ENCODE measurements at regions not wholly inside any gene's neighbourhood (a gene's known extent, or its start where the extent isn't known, plus 50 kb on each side); places are given as distances from the start of the nearest gene placed in this dataset.
"Not testable (repeated sequence)": the region's sequence is repeated elsewhere in the genome, so short reads cannot be mapped to it uniquely, and the experiment has no call there.

DNA sequence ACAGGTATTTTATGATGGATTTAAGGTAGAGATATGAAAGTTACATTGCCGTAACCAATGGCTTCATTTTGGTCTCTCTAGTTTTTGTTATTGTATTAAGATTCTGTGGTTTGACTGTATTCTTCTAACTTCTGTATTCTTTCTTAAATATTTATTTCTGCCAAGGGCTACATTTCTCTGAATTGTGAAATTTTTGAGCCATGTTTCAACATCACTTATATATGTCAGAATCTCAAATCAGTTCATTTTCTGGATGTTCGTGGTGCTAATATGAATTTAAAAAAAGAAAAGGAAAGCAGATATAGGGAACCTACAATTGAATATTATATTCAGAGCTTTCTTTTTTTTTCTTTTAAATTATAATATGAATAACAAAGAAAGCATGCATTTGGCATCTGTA is 142.7 kb downstream of the ANXA1 start:
- intact Hi-C loops (cut with DNase I, micrococcal nuclease) = no loop called here
- H3K9me3 Mint-ChIP-seq = peaks cover 4% of the 10 kb centered on the region
- CTCF ChIA-PET = no interaction called here
- H3K27ac Mint-ChIP-seq = no peak overlapping the region
- Histone ChIP-seq H3K27ac (ENCODE audit: low read depth in 1 of 2, low read length in 2 of 2) (no peak overlapping the region), H3K4me3 (ENCODE audit: low read length) (no peak overlapping the region), H3K36me3 (ENCODE audit: insufficient read depth, low read length) (no peaks in the 10 kb centered on the region), H3K9me3 (ENCODE audit: control insufficient read depth in 1 of 2, insufficient read depth in 1 of 2, low read length in 2 of 2) (peaks cover 0 to 5% of the 10 kb centered on the region in 2 experiments), H3K4me1 (ENCODE audit: insufficient read depth, low read length) (no peaks in the 10 kb centered on the region), H3K27me3 (ENCODE audit: control insufficient read depth in 1 of 2, insufficient read depth in 2 of 2, low read length in 2 of 2) (no peaks in the 10 kb centered on the region)
- ATAC-seq (ENCODE audit: poor library complexity) (no peak), DNase-seq (no peak)
- TF ChIP-seq, protein P1, sequence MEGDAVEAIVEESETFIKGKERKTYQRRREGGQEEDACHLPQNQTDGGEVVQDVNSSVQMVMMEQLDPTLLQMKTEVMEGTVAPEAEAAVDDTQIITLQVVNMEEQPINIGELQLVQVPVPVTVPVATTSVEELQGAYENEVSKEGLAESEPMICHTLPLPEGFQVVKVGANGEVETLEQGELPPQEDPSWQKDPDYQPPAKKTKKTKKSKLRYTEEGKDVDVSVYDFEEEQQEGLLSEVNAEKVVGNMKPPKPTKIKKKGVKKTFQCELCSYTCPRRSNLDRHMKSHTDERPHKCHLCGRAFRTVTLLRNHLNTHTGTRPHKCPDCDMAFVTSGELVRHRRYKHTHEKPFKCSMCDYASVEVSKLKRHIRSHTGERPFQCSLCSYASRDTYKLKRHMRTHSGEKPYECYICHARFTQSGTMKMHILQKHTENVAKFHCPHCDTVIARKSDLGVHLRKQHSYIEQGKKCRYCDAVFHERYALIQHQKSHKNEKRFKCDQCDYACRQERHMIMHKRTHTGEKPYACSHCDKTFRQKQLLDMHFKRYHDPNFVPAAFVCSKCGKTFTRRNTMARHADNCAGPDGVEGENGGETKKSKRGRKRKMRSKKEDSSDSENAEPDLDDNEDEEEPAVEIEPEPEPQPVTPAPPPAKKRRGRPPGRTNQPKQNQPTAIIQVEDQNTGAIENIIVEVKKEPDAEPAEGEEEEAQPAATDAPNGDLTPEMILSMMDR (IDR thresholded peaks at IDR 0.05) = no peak
- POLR2A ChIA-PET = no interaction called here
- H3K4me1 Mint-ChIP-seq (ENCODE audit: low read depth) = no peaks in the 10 kb centered on the region
- no peaks in the 10 kb centered on the region for H3K36me3 Mint-ChIP-seq (ENCODE audit: low read depth)
- H3K4me3 Mint-ChIP-seq = no peak overlapping the region
- H3K27me3 Mint-ChIP-seq = no peaks in the 10 kb centered on the region

DNA sequence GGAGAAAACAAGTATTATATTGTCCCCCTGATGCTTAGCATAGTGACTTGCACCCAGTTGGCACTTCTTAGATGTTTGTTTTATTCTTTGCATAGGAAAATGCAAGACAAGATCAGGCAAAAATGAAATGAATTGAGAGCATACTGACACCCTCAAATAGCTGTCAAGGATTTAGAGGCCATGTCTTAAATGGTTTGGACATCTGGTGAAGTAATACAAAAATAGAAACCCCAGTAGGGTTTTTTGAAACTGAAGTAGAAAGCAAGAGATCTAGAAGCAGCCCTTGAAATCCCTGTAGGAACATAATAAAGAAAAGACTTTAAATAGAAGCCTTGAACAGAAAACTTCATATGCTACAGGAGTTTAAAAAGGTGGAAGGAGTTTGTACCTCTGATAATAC is 174.3 kb downstream of the ANXA1 start:
- Histone ChIP-seq H3K4me3 (ENCODE audit: low read length) (no peak overlapping the region), H3K27ac (ENCODE audit: low read depth in 1 of 2, low read length in 2 of 2) (no peak overlapping the region), H3K36me3 (ENCODE audit: insufficient read depth, low read length) (no peaks in the 10 kb centered on the region), H3K9me3 (ENCODE audit: control insufficient read depth in 1 of 2, insufficient read depth in 1 of 2, low read length in 2 of 2) (peaks cover 0 to 4% of the 10 kb centered on the region in 2 experiments), H3K27me3 (ENCODE audit: control insufficient read depth in 1 of 2, insufficient read depth in 2 of 2, low read length in 2 of 2) (no peaks in the 10 kb centered on the region), H3K4me1 (ENCODE audit: insufficient read depth, low read length) (no peaks in the 10 kb centered on the region)
- Mint-ChIP-seq H3K27me3 (no peaks in the 10 kb centered on the region), H3K27ac (no peak overlapping the region), H3K4me1 (ENCODE audit: low read depth) (no peaks in the 10 kb centered on the region), H3K9me3 (peaks cover 3% of the 10 kb centered on the region), H3K4me3 (no peak overlapping the region), H3K36me3 (ENCODE audit: low read depth) (no peaks in the 10 kb centered on the region)
- intact Hi-C loops (cut with DNase I, micrococcal nuclease) = no loop called here
- ATAC-seq (ENCODE audit: poor library complexity) (no peak), DNase-seq (no peak)
- ChIA-PET POLR2A (no interaction called here), CTCF (no interaction called here)
- TF ChIP-seq, protein P1 (IDR thresholded peaks at IDR 0.05) = no peak

DNA sequence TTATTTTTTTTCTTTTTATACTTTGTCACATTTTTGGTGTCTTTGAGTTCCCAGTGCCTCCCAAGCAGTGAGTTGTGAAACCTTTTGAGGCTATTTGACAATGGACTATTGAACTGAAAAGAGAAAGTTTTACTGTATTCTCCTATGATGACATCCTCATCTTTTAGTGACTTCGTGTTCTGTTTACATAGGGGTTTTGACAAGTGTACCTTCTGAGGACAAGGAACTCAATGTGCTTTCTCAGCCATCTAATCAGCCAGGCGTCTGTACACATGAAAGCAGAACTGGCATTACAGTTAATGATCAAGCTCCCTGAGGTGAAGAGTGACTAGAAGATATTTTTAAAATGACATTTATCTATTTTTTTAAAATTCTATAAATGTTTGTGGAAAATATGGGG is 175.5 kb downstream of the ANXA1 start:
- Histone ChIP-seq H3K27ac (ENCODE audit: low read depth in 1 of 2, low read length in 2 of 2) (no peak overlapping the region), H3K4me3 (ENCODE audit: low read length) (no peak overlapping the region), H3K9me3 (ENCODE audit: control insufficient read depth in 1 of 2, insufficient read depth in 1 of 2, low read length in 2 of 2) (peaks cover 0 to 4% of the 10 kb centered on the region in 2 experiments), H3K27me3 (ENCODE audit: control insufficient read depth in 1 of 2, insufficient read depth in 2 of 2, low read length in 2 of 2) (no peaks in the 10 kb centered on the region), H3K36me3 (ENCODE audit: insufficient read depth, low read length) (no peaks in the 10 kb centered on the region), H3K4me1 (ENCODE audit: insufficient read depth, low read length) (no peaks in the 10 kb centered on the region)
- intact Hi-C loops (cut with DNase I, micrococcal nuclease) = no loop called here
- Mint-ChIP-seq H3K27me3 (no peaks in the 10 kb centered on the region), H3K27ac (no peak overlapping the region), H3K4me1 (ENCODE audit: low read depth) (no peaks in the 10 kb centered on the region), H3K9me3 (peaks cover 3% of the 10 kb centered on the region), H3K4me3 (no peak overlapping the region), H3K36me3 (ENCODE audit: low read depth) (no peaks in the 10 kb centered on the region)
- POLR2A ChIA-PET = no interaction called here
- TF ChIP-seq, protein P1 (IDR thresholded peaks at IDR 0.05) = no peak
- ATAC-seq (ENCODE audit: poor library complexity) (no peak), DNase-seq (no peak)
- CTCF ChIA-PET = no interaction called here

DNA sequence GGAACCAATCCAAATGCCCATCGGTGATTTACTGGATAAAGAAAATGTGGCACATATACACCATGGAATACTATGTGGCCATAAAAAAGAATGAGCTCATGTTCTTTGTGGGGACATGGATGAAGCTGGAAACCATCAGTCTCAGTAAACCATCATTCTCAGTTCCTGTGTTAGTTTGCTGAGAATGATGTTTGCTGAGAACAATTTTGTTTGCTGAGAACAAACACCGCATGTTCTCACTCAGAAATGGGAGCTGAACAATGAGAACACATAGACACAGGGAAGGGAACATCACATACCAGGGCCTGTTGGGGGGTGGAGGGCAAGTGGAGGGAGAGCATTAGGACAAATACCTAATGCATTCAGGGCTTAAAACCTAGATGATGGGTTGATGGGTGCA is 185.5 kb downstream of the ANXA1 start:
- H3K9me3 ChIP-seq (ENCODE audit: control insufficient read depth in 1 of 2, insufficient read depth in 1 of 2, low read length in 2 of 2); H3K9me3 Mint-ChIP-seq; H3K4me3 Mint-ChIP-seq; POLR2A ChIA-PET; H3K27ac ChIP-seq (ENCODE audit: low read depth in 1 of 2, low read length in 2 of 2); H3K36me3 Mint-ChIP-seq (ENCODE audit: low read depth); H3K4me1 Mint-ChIP-seq (ENCODE audit: low read depth); H3K36me3 ChIP-seq (ENCODE audit: insufficient read depth, low read length); intact Hi-C loops (cut with DNase I, micrococcal nuclease); H3K27me3 ChIP-seq (ENCODE audit: control insufficient read depth in 1 of 2, insufficient read depth in 2 of 2, low read length in 2 of 2); CTCF ChIA-PET; H3K27ac Mint-ChIP-seq; H3K4me3 ChIP-seq (ENCODE audit: low read length); H3K27me3 Mint-ChIP-seq; H3K4me1 ChIP-seq (ENCODE audit: insufficient read depth, low read length); DNase-seq; ATAC-seq (ENCODE audit: poor library complexity): not testable (repeated sequence)

Data from CD4-positive, alpha-beta T cell (primary cell).